Bronchial epithelial cell (primary cell): ENCODE measurements at regions not wholly inside any gene's neighbourhood (a gene's known extent, or its start where the extent isn't known, plus 50 kb on each side); places are given as distances from the start of the nearest gene placed in this dataset.

ENCODE experiments used
- DNase-seq: peaks from one replicate; pipeline ENCODE4 v3.0.0-alpha.2; 2010; ENCODE audit warnings: low read depth
- FAIRE-seq: peaks from 2 replicates; lab custom pipeline; 2011; peaks lifted over from hg19 to GRCh38; lab: Jason Lieb, UNC
- H3K27me3 ChIP-seq: 2 replicates; pipeline ENCODE4 v1.5.1; 2011; ENCODE audit warnings: low read length; ENCODE audit not compliant: control insufficient read depth, insufficient read depth
- H3K36me3 ChIP-seq: 2 replicates; pipeline ENCODE4 v1.5.1; 2011; ENCODE audit warnings: low read length; ENCODE audit not compliant: control insufficient read depth, insufficient read depth
- H3K4me3 ChIP-seq: 2 replicates; pipeline ENCODE4 v1.5.1; 2011; ENCODE audit warnings: mild to moderate bottlenecking, low read depth, low read length, control low read depth
- CTCF ChIP-seq: IDR thresholded peaks from 2 replicates; pipeline ENCODE4 v1.5.1; 2011; ENCODE audit warnings: mild to moderate bottlenecking, moderate library complexity, low read length, control low read depth, inconsistent platforms; ENCODE audit not compliant: insufficient read depth, severe bottlenecking

- no peaks in the 10 kb centered on the region for H3K27me3 ChIP-seq
- no peak overlapping the region for H3K4me3 ChIP-seq
- DNase-seq (no peak), FAIRE-seq (peak; percentile 89)
- TF ChIP-seq CTCF = no peak
- no peaks in the 10 kb centered on the region for H3K36me3 ChIP-seq
These were observed 51.1 kb upstream of the IGSF21 start for GRCh38 chr1:18056545-18056944.

GRCh38 chr1:18057623-18058022 is 50.0 kb upstream of the IGSF21 start:
- no peaks in the 10 kb centered on the region for H3K36me3 ChIP-seq
- H3K4me3 ChIP-seq = no peak overlapping the region
- no peak for DNase-seq
- peak; percentile 40 for FAIRE-seq
- no peaks in the 10 kb centered on the region for H3K27me3 ChIP-seq
- no peak for TF ChIP-seq CTCF
